HepG2 (cell line): ENCODE measurements at regions not wholly inside any gene's neighbourhood (a gene's known extent, or its start where the extent isn't known, plus 50 kb on each side); places are given as distances from the start of the nearest gene placed in this dataset.

Experiments
- ATAC-seq: fragments of 200-7000 bp; cut with Tn5 transposase; 3 replicates; pipeline ENCODE4 v1.9.1; 2020; ENCODE audit warnings: mild to moderate bottlenecking, moderate library complexity
- BruUV-seq: library from RNA; stranded (reverse); fragments of 400-500 nt; replicated peaks from 2 replicates; lab custom pipeline; 2021; lab: Mats Ljungman, UMichigan
- CTCF ChIA-PET: fragments of 300-600 bp; formaldehyde crosslinking; extraction: SDS; loops from one replicate; lab custom pipeline; 2021; ENCODE audit warnings: low total read pairs, inconsistent platforms, low intra/inter-chr PET ratio; lab: Yijun Ruan, JAX
- POLR2A ChIA-PET: fragments of 350-600 bp; sonication (Branson Sonifier 250); formaldehyde crosslinking; loops from one replicate; lab custom pipeline; 2020; ENCODE audit warnings: antibody characterized with exemption, inconsistent platforms; lab: Yijun Ruan, JAX
- DNase-seq: peaks from one replicate; pipeline ENCODE4 v3.0.0-alpha.2; 2015; ENCODE audit warnings: low spot score
- FAIRE-seq: peaks from 3 replicates; lab custom pipeline; 2011; peaks lifted over from hg19 to GRCh38; lab: Jason Lieb, UNC
- H2AFZ ChIP-seq: one replicate; pipeline ENCODE4 v1.6.1; 2011; ENCODE audit warnings: low read length, inconsistent platforms
- H3K27ac ChIP-seq: fragments of 300-600 bp; 3 replicates; pipeline ENCODE4 v1.8.0; 2011; ENCODE audit warnings: mixed run types, mild to moderate bottlenecking, mixed read lengths, low read length, inconsistent platforms; ENCODE audit not compliant: insufficient read depth; ENCODE audit errors: extremely low read length
- H3K27me3 ChIP-seq, 2 experiments: fragments of 200-600 bp in 1 of 2; 2 replicates in 1 of 2; 3 replicates in 1 of 2; pipeline versions ENCODE4 v1.6.0 to v1.8.0; 2011; ENCODE audit warnings: low read length in 2 of 2, mild to moderate bottlenecking in 2 of 2, moderate library complexity in 2 of 2, inconsistent platforms in 1 of 2; ENCODE audit not compliant: insufficient read depth in 2 of 2, control insufficient read depth in 1 of 2
- H3K36me3 ChIP-seq, 2 experiments: fragments of 200-600 bp in 1 of 2; replicated peaks in 1 of 2; 2 replicates in 1 of 2; 3 replicates in 1 of 2; pipeline versions ENCODE4 v1.5.1 to v1.8.0; 2011; ENCODE audit warnings: low read length in 2 of 2, inconsistent platforms in 1 of 2; ENCODE audit not compliant: insufficient read depth in 2 of 2, control insufficient read depth in 1 of 2
- H3K4me1 ChIP-seq: 2 replicates; pipeline ENCODE4 v1.5.1; 2012; ENCODE audit warnings: low read length, inconsistent platforms; ENCODE audit not compliant: insufficient read depth
- H3K4me2 ChIP-seq: 2 replicates; pipeline ENCODE4 v1.6.0; 2011; ENCODE audit warnings: low read depth, low read length, inconsistent platforms
- H3K4me3 ChIP-seq, 3 experiments: fragments of 200-600 bp in 1 of 3; sonication (generic), shearing (Covaris generic) in 1 of 3; replicated peaks in 1 of 3; 2 replicates each; pipeline ENCODE4 v1.5.1; 2011 to 2016; ENCODE audit warnings: low read length in 3 of 3, inconsistent platforms in 2 of 3, low read depth in 2 of 3, mild to moderate bottlenecking in 2 of 3, control low read depth in 1 of 3, mixed read lengths in 1 of 3; ENCODE audit not compliant: insufficient read depth in 1 of 3
- H3K79me2 ChIP-seq: one replicate; pipeline ENCODE4 v1.6.1; 2011; ENCODE audit warnings: low read length, inconsistent platforms; ENCODE audit not compliant: insufficient read depth
- H3K9ac ChIP-seq: 2 replicates; pipeline ENCODE4 v1.6.0; 2011; ENCODE audit warnings: mild to moderate bottlenecking, low read depth, low read length, inconsistent platforms; ENCODE audit not compliant: insufficient read depth
- H3K9me3 ChIP-seq: 2 replicates; pipeline ENCODE4 v1.5.1; 2012; ENCODE audit warnings: mild to moderate bottlenecking, low read length
- H4K20me1 ChIP-seq: 2 replicates; pipeline ENCODE4 v1.6.0; 2011; ENCODE audit warnings: inconsistent platforms, mild to moderate bottlenecking, low read length, moderate library complexity; ENCODE audit not compliant: insufficient read depth
- ATF4 ChIP-seq, 2 experiments: fragments of 450-650 bp in 1 of 2; sonication (generic) in 1 of 2; formaldehyde crosslinking; IDR thresholded peaks; 2 replicates each; pipeline versions ENCODE4 v1.5.0 to v1.8.0; 2020 to 2022; ENCODE audit warnings: mild to moderate bottlenecking in 1 of 2, missing genetic modification reagents in 1 of 2
- ELK4 ChIP-seq: sonication (generic); formaldehyde crosslinking; IDR thresholded peaks from 2 replicates; pipeline ENCODE4 v1.9.0; 2021; ENCODE audit warnings: missing genetic modification reagents, borderline replicate concordance
- ETV6 ChIP-seq: sonication (generic); formaldehyde crosslinking; conservative IDR thresholded peaks from 2 replicates; pipeline ENCODE4 v1.4.0; 2020; ENCODE audit warnings: missing genetic modification reagents
- KAT2B ChIP-seq: fragments of 150-350 bp; IDR thresholded peaks from 2 replicates; pipeline ENCODE4 v1.6.1; 2014; ENCODE audit warnings: low read depth, low read length, borderline replicate concordance
- NR2F1 ChIP-seq, 2 experiments: fragments of 450-650 bp in 1 of 2; formaldehyde crosslinking in 1 of 2; IDR thresholded peaks; 2 replicates each; pipeline versions ENCODE4 v1.5.0 to v1.6.1; 2016 to 2020; ENCODE audit warnings: mild to moderate bottlenecking in 1 of 2, missing compliant biosample characterization in 1 of 2, missing genetic modification reagents in 1 of 2, moderate library complexity in 1 of 2
- NR2F6 ChIP-seq, 2 experiments: IDR thresholded peaks; 2 replicates each; pipeline ENCODE4 v1.6.1; 2016; ENCODE audit warnings: antibody characterized with exemption in 1 of 2, mild to moderate bottlenecking in 1 of 2
- RARA ChIP-seq: IDR thresholded peaks from 2 replicates; pipeline ENCODE4 v1.6.1; 2016; ENCODE audit warnings: missing genetic modification reagents, missing compliant biosample characterization
- RFX3 ChIP-seq: IDR thresholded peaks from 2 replicates; pipeline ENCODE4 v1.6.1; 2016; ENCODE audit warnings: missing biosample characterization, missing genetic modification reagents
- TEAD3 ChIP-seq: optimal IDR thresholded peaks from 2 replicates; pipeline ENCODE3; 2016; ENCODE audit warnings: borderline replicate concordance
- TP53 ChIP-seq: sonication (generic); formaldehyde crosslinking; conservative IDR thresholded peaks from 2 replicates; pipeline ENCODE4 v1.4.0; 2020; ENCODE audit warnings: missing genetic modification reagents
- WIZ ChIP-seq: sonication (generic); formaldehyde crosslinking; IDR thresholded peaks from 2 replicates; pipeline ENCODE4 v1.5.1; 2020; ENCODE audit warnings: mild to moderate bottlenecking, missing genetic modification reagents
- ZBTB8A ChIP-seq: sonication (generic); formaldehyde crosslinking; IDR thresholded peaks from 2 replicates; pipeline ENCODE4 v1.4.0; 2020; ENCODE audit warnings: mild to moderate bottlenecking, low read depth, missing genetic modification reagents, borderline replicate concordance
- ZNF136 ChIP-seq: sonication (generic); formaldehyde crosslinking; IDR thresholded peaks from 2 replicates; pipeline ENCODE4 v1.8.1; 2022; ENCODE audit warnings: low read depth, mild to moderate bottlenecking, moderate library complexity, missing genetic modification reagents
- ZNF362 ChIP-seq: sonication (generic); formaldehyde crosslinking; IDR thresholded peaks from 2 replicates; pipeline ENCODE4 v1.4.0; 2020; ENCODE audit warnings: missing genetic modification reagents, mild to moderate bottlenecking, borderline replicate concordance
- ZNF740 ChIP-seq: sonication (generic); formaldehyde crosslinking; IDR thresholded peaks from 2 replicates; pipeline ENCODE4 v1.4.0; 2020; ENCODE audit warnings: missing genetic modification reagents
- WGBS: methylation state at CpG from one replicate; pipeline ENCODE4 v1.1.6; 2017; ENCODE audit warnings: low lambda C conversion rate; 5-methylcytosine and 5-hydroxymethylcytosine counted together
- in situ Hi-C: cut with HindIII; loops from 2 replicates; pipeline ENCODE4 v1.10.0; 2017; ENCODE audit warnings: low pct_unique_long_range_greater_than_20kb; ENCODE audit not compliant: extremely low pct_ligation_motif_present
- intact Hi-C: fragments of 100-400 bp; cut with micrococcal nuclease; formaldehyde crosslinking; loops from one replicate; pipeline ENCODE4 v1.10.0; 2022; ENCODE audit not compliant: unreplicated experiment

- Histone ChIP-seq H3K36me3 (no peaks in the 10 kb centered on the region), H3K4me1 (peaks cover 13% of the 10 kb centered on the region; the same call in 1 of the 2 replicates), H3K27ac (no peak overlapping the region), H3K9ac (no peak overlapping the region), H3K9me3 (no peaks in the 10 kb centered on the region), H3K79me2 (no peaks in the 10 kb centered on the region), H4K20me1 (no peaks in the 10 kb centered on the region), H3K4me2 (no peak overlapping the region), H3K27me3 (no peaks in the 10 kb centered on the region), H2AFZ (no peak overlapping the region), H3K4me3 (no peak overlapping the region)
- no TSS peak for BruUV-seq
- POLR2A ChIA-PET = no interaction called here
- DNase-seq = no peak
- FAIRE-seq = no peak
- in situ Hi-C loops (no loop called here), intact Hi-C loops (no loop called here)
- WGBS = 100% methylated on average over 1 of the region's 1 CpG
- no peak for ATAC-seq
- CTCF ChIA-PET = no interaction called here
- TF ChIP-seq WIZ (CRISPR knock-in tag) = no peak
- no peak for TF ChIP-seq ETV6
- TF ChIP-seq ELK4 (CRISPR knock-in tag) = no peak
Observed at GRCh38 chr2:63775191-63775590, 66.5 kb upstream of the UGP2 start.

GRCh38 chr2:63776382-63776781, 65.3 kb upstream of the UGP2 start:
- intact Hi-C loops = no loop called here
- POLR2A ChIA-PET = interaction anchor here (1.1 kb wide), 1 partner anchor 65 kb away, joined by 3 read pairs; the partner anchor contains the start of gene UGP2
- no TSS peak for BruUV-seq
- H3K4me3 ChIP-seq = no peak overlapping the region
- CTCF ChIA-PET = no interaction called here
- H2AFZ ChIP-seq = no peak overlapping the region
- TF ChIP-seq NR2F1 (CRISPR knock-in tag; IDR thresholded peaks at IDR 0.05) (0 out of 4 replicates have a peak, but pooled peaks of 1 of the 2 experiments have one; percentile 16), TEAD3 (CRISPR knock-in tag) (peak; percentile 54), NR2F6 (IDR thresholded peaks at IDR 0.05) (no peak; the same call in 1 of the 2 replicates), NR2F6 (CRISPR knock-in tag; IDR thresholded peaks at IDR 0.05) (peak; percentile 59), ATF4 (CRISPR knock-in tag; IDR thresholded peaks at IDR 0.05) (no peak), TP53 (CRISPR knock-in tag) (no peak), RARA (CRISPR knock-in tag) (peak; percentile 27; the same call in 1 of the 2 replicates), ZNF362 (peak; percentile 27; the same call in 1 of the 2 replicates), ZNF136 (no peak), KAT2B (no peak), RFX3 (CRISPR knock-in tag) (no peak), ZBTB8A (CRISPR knock-in tag) (no peak), ZNF740 (CRISPR knock-in tag) (no peak)
- 21% methylated on average over 2 of the region's 2 CpGs for WGBS
- H3K9me3 ChIP-seq = no peaks in the 10 kb centered on the region
- ATAC-seq (no peak), FAIRE-seq (no peak), DNase-seq (peak; percentile 32)
- in situ Hi-C loops = no loop called here
- no peak overlapping the region for H3K27ac ChIP-seq
- no peaks in the 10 kb centered on the region for H3K36me3 ChIP-seq
- no peaks in the 10 kb centered on the region for H3K79me2 ChIP-seq
- no peaks in the 10 kb centered on the region for H4K20me1 ChIP-seq
- no peaks in the 10 kb centered on the region for H3K27me3 ChIP-seq
- no peak overlapping the region for H3K9ac ChIP-seq
- H3K4me1 ChIP-seq = peaks cover 13% of the 10 kb centered on the region; the same call in 1 of the 2 replicates
- H3K4me2 ChIP-seq = no peak overlapping the region
